PC-9 (cell line): ENCODE measurements at regions not wholly inside any gene's neighbourhood (a gene's known extent, or its start where the extent isn't known, plus 50 kb on each side); places are given as distances from the start of the nearest gene placed in this dataset.

Experiments
- BruUV-seq: library from RNA; stranded (reverse); fragments of 400-500 nt; replicated peaks from 2 replicates; lab custom pipeline; 2021; lab: Mats Ljungman, UMichigan
- CTCF ChIA-PET: fragments of 300-600 bp; sonication (Branson Sonifier 250); formaldehyde crosslinking; loops from one replicate; lab custom pipeline; 2022; ENCODE audit warnings: antibody characterized with exemption; lab: Charles Lee
- POLR2A ChIA-PET: fragments of 300-600 bp; sonication (Branson Sonifier 250); formaldehyde crosslinking; loops from one replicate; lab custom pipeline; 2022; ENCODE audit warnings: antibody characterized with exemption; ENCODE audit not compliant: unreplicated experiment; lab: Charles Lee
- DNase-seq, 2 experiments: peaks; one replicate each; pipeline versions ENCODE4 v3.0.0 to v3.0.0-alpha.2; 2015 to 2022; ENCODE audit warnings: mixed read lengths in 1 of 2
- H2AFZ ChIP-seq: fragments of 200-600 bp; sonication (generic); 2 replicates; pipeline ENCODE4 v1.8.1; 2017; ENCODE audit warnings: antibody characterized with exemption
- H3F3A ChIP-seq: fragments of 200-600 bp; sonication (generic); 2 replicates; pipeline ENCODE4 v1.8.1; 2017; ENCODE audit warnings: antibody characterized with exemption, mild to moderate bottlenecking, low read depth; ENCODE audit not compliant: insufficient read depth
- H3K27ac ChIP-seq: fragments of 200-600 bp; sonication (generic); 2 replicates; pipeline ENCODE4 v1.6.1; 2016; ENCODE audit warnings: mixed run types
- H3K27me3 ChIP-seq: fragments of 200-600 bp; sonication (generic); 2 replicates; pipeline ENCODE4 v1.6.1; 2016; ENCODE audit warnings: low read depth, mixed run types; ENCODE audit not compliant: insufficient read depth
- H3K36me3 ChIP-seq: fragments of 200-600 bp; sonication (generic); 2 replicates; pipeline ENCODE4 v1.6.1; 2016; ENCODE audit warnings: low read depth, mixed run types
- H3K4me1 ChIP-seq: fragments of 200-600 bp; sonication (generic); replicated peaks from 2 replicates; pipeline ENCODE4 v1.6.1; 2016; ENCODE audit warnings: mixed run types; ENCODE audit not compliant: insufficient read depth
- H3K4me2 ChIP-seq: fragments of 200-600 bp; sonication (generic); 2 replicates; pipeline ENCODE4 v1.6.1; 2017; ENCODE audit warnings: mixed run types
- H3K4me3 ChIP-seq: fragments of 200-600 bp; sonication (generic); 2 replicates; pipeline ENCODE4 v1.6.1; 2016; ENCODE audit warnings: mixed run types
- H3K79me2 ChIP-seq: fragments of 200-600 bp; sonication (generic); 2 replicates; pipeline ENCODE4 v1.6.1; 2017; ENCODE audit warnings: low read depth, mixed run types
- H3K9me2 ChIP-seq: fragments of 200-600 bp; sonication (generic); 2 replicates; pipeline ENCODE4 v1.8.1; 2017; ENCODE audit warnings: mild to moderate bottlenecking; ENCODE audit not compliant: insufficient read depth
- H3K9me3 ChIP-seq: fragments of 200-600 bp; sonication (generic); 2 replicates; pipeline ENCODE4 v1.8.1; 2016; ENCODE audit warnings: low read depth; ENCODE audit not compliant: insufficient read depth
- H4K20me1 ChIP-seq: fragments of 200-600 bp; sonication (generic); 2 replicates; pipeline ENCODE4 v1.8.1; 2017; ENCODE audit not compliant: insufficient read depth
- CTCF ChIP-seq: fragments of 200-600 bp; sonication (generic); conservative IDR thresholded peaks from 2 replicates; pipeline ENCODE4 v1.6.1; 2017; ENCODE audit warnings: mixed run types, antibody characterized with exemption, mild to moderate bottlenecking, moderate library complexity
- EZH2 ChIP-seq: fragments of 200-600 bp; sonication (generic); IDR thresholded peaks from 2 replicates; pipeline ENCODE4 v1.8.0; 2017; ENCODE audit warnings: antibody characterized with exemption, low read depth
- intact Hi-C: fragments of 100-400 bp; cut with micrococcal nuclease; formaldehyde crosslinking; loops from one replicate; pipeline ENCODE4 v1.10.0; 2022; ENCODE audit not compliant: unreplicated experiment

DNA sequence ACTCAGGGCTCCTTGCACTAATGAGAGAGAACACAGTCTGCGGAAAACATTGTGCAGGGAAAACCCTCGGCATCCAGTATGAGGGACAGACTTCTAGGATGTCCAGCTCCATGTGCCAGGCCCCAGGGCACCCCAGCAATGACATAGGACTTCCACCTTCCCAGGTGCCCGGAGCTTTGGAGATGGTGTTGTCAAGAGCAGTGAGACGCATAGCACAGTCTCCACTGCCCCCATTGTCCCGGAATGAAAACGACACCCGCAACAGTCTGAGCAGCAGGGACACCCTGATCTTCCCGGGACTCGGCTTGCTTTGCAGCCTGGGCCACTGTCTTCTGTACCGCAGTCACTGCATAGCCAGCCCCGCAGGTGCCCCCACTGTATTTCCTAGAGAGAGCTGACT is 339.2 kb upstream of the ADARB2 start:
- H3K79me2 ChIP-seq: no peaks in the 10 kb centered on the region
- H2AFZ ChIP-seq: no peak overlapping the region
- BruUV-seq: no TSS peak
- CTCF ChIA-PET: no interaction called here
- H3K27me3 ChIP-seq: no peaks in the 10 kb centered on the region
- no peaks in the 10 kb centered on the region for H3K36me3 ChIP-seq
- H3F3A ChIP-seq: no peaks in the 10 kb centered on the region
- H3K4me2 ChIP-seq: no peak overlapping the region
- H3K4me1 ChIP-seq: no peaks in the 10 kb centered on the region
- TF ChIP-seq EZH2 (no peak), CTCF (no peak)
- intact Hi-C loops: no loop called here
- no peaks in the 10 kb centered on the region for H4K20me1 ChIP-seq
- no peak overlapping the region for H3K27ac ChIP-seq
- no peak overlapping the region for H3K4me3 ChIP-seq
- H3K9me3 ChIP-seq: no peaks in the 10 kb centered on the region
- DNase-seq: no peak
- POLR2A ChIA-PET: no interaction called here
- H3K9me2 ChIP-seq: no peaks in the 10 kb centered on the region

- DNase-seq: no peak
- BruUV-seq: no TSS peak
- no peak overlapping the region for H3K4me2 ChIP-seq
- H3F3A ChIP-seq: no peaks in the 10 kb centered on the region
- no peaks in the 10 kb centered on the region for H3K27me3 ChIP-seq
- no peaks in the 10 kb centered on the region for H4K20me1 ChIP-seq
- no peaks in the 10 kb centered on the region for H3K4me1 ChIP-seq
- ChIA-PET POLR2A (no interaction called here), CTCF (no interaction called here)
- TF ChIP-seq CTCF: no peak
- no peak for TF ChIP-seq EZH2
- no peaks in the 10 kb centered on the region for H3K79me2 ChIP-seq
- H3K36me3 ChIP-seq: no peaks in the 10 kb centered on the region
- intact Hi-C loops: no loop called here
- H3K9me2 ChIP-seq: no peaks in the 10 kb centered on the region
- H3K27ac ChIP-seq: no peak overlapping the region
- H3K9me3 ChIP-seq: no peaks in the 10 kb centered on the region
- H3K4me3 ChIP-seq: no peak overlapping the region
- H2AFZ ChIP-seq: no peak overlapping the region
Observed at GRCh38 chr10:2067015-2067414, 329.7 kb upstream of the ADARB2 start.

- no peak overlapping the region for H3K27ac ChIP-seq
- intact Hi-C loops: no loop called here
- no peaks in the 10 kb centered on the region for H3K9me3 ChIP-seq
- no peak overlapping the region for H2AFZ ChIP-seq
- H3K36me3 ChIP-seq: no peaks in the 10 kb centered on the region
- no peak overlapping the region for H3K4me3 ChIP-seq
- H3K4me1 ChIP-seq: no peaks in the 10 kb centered on the region
- no peaks in the 10 kb centered on the region for H3K9me2 ChIP-seq
- CTCF ChIA-PET: no interaction called here
- BruUV-seq: no TSS peak
- no peak for TF ChIP-seq CTCF
- no peak for TF ChIP-seq EZH2
- DNase-seq: no peak
- POLR2A ChIA-PET: no interaction called here
- H3K27me3 ChIP-seq: peaks cover 18% of the 10 kb centered on the region
- H4K20me1 ChIP-seq: no peaks in the 10 kb centered on the region
- no peaks in the 10 kb centered on the region for H3K79me2 ChIP-seq
- no peaks in the 10 kb centered on the region for H3F3A ChIP-seq
- H3K4me2 ChIP-seq: no peak overlapping the region
Observed at GRCh38 chr10:2054728-2055127, 317.4 kb upstream of the ADARB2 start.
